B cell (primary cell): ENCODE measurements at regions not wholly inside any gene's neighbourhood (a gene's known extent, or its start where the extent isn't known, plus 50 kb on each side); places are given as distances from the start of the nearest gene placed in this dataset.

Experiments
- ATAC-seq: fragments of 200-7000 bp; cut with Tn5 transposase; one replicate; pipeline ENCODE4 v1.10.0; 2021; ENCODE audit warnings: low read depth, mild to moderate bottlenecking, moderate number of reproducible peaks, moderate library complexity
- CTCF ChIA-PET: fragments of 350-600 bp; sonication (Branson Sonifier 250); formaldehyde crosslinking; loops from one replicate; lab custom pipeline; 2021; ENCODE audit warnings: antibody characterized with exemption, inconsistent platforms; lab: Charles Lee
- POLR2A ChIA-PET: fragments of 350-600 bp; sonication (Branson Sonifier 250); formaldehyde crosslinking; loops from one replicate; lab custom pipeline; 2021; ENCODE audit warnings: antibody characterized with exemption; lab: Charles Lee
- DNase-seq: peaks from one replicate; pipeline ENCODE4 v3.0.0; 2013
- H2AFZ ChIP-seq: 2 replicates; pipeline ENCODE4 v1.6.1; 2012; ENCODE audit warnings: mild to moderate bottlenecking, low read depth, low read length; ENCODE audit not compliant: insufficient read depth, poor library complexity, severe bottlenecking
- H3K27ac ChIP-seq, 2 donors: 1 replicate in 1 of 2; 2 replicates in 1 of 2; pipeline ENCODE4 v1.5.1; 2012 to 2013; ENCODE audit warnings: low read length in 2 of 2, mild to moderate bottlenecking in 2 of 2, moderate library complexity in 1 of 2
- H3K27me3 ChIP-seq, 4 experiments: fragments of 200-600 bp in 1 of 4; sonication (generic) in 1 of 4; replicated peaks in 1 of 4; 1 replicate in 2 of 4; 2 replicates in 2 of 4; pipeline versions ENCODE4 v1.6.1 to v1.7.0; 2013 to 2016; ENCODE audit warnings: low read length in 3 of 4, mild to moderate bottlenecking in 2 of 4, mixed read lengths in 1 of 4, moderate library complexity in 1 of 4; ENCODE audit not compliant: insufficient read depth in 4 of 4, control insufficient read depth in 3 of 4; ENCODE audit errors: control extremely low read depth in 1 of 4
- H3K36me3 ChIP-seq, 2 experiments: replicated peaks in 1 of 2; 1 replicate in 1 of 2; 2 replicates in 1 of 2; pipeline versions ENCODE4 v1.6.1 to v1.7.1; 2013; ENCODE audit warnings: low read length in 1 of 2; ENCODE audit not compliant: insufficient read depth in 2 of 2, control insufficient read depth in 1 of 2; ENCODE audit errors: control extremely low read depth in 1 of 2, extremely low read depth in 1 of 2
- H3K4me1 ChIP-seq, 2 donors: fragments of 200-600 bp in 1 of 2; sonication (generic) in 1 of 2; 1 replicate in 1 of 2; 2 replicates in 1 of 2; pipeline versions ENCODE4 v1.5.1 to v1.6.1; 2013 to 2017; ENCODE audit warnings: low read length in 2 of 2; ENCODE audit not compliant: control insufficient read depth in 2 of 2, insufficient read depth in 2 of 2
- H3K4me2 ChIP-seq: replicated peaks from 2 replicates; pipeline ENCODE3; 2012; ENCODE audit warnings: mild to moderate bottlenecking, low read depth, low read length; ENCODE audit not compliant: poor library complexity, severe bottlenecking
- H3K4me3 ChIP-seq, 5 experiments: fragments of 200-600 bp in 1 of 5; sonication (generic) in 1 of 5; 1 replicate in 3 of 5; 2 replicates in 2 of 5; pipeline versions ENCODE4 v1.5.1 to v1.7.0; 2011 to 2016; ENCODE audit warnings: low read length in 4 of 5, mild to moderate bottlenecking in 4 of 5, low read depth in 2 of 5, control low read depth in 1 of 5, moderate library complexity in 1 of 5; ENCODE audit not compliant: insufficient read depth in 1 of 5; ENCODE audit errors: control extremely low read depth in 1 of 5, extremely low read depth in 1 of 5
- H3K79me2 ChIP-seq: fragments of 200-600 bp; sonication (generic); one replicate; pipeline ENCODE4 v1.6.0; 2016; ENCODE audit warnings: low read length; ENCODE audit not compliant: control insufficient read depth, insufficient read depth
- H3K9ac ChIP-seq: fragments of 200-600 bp; sonication (generic); 2 replicates; pipeline ENCODE4 v1.6.1; 2017; ENCODE audit warnings: mild to moderate bottlenecking, low read length, moderate library complexity
- H3K9me3 ChIP-seq, 3 donors: one replicate each; pipeline versions ENCODE4 v1.6.1 to v1.7.1; 2013; ENCODE audit warnings: low read length in 2 of 3; ENCODE audit not compliant: control insufficient read depth in 2 of 3, insufficient read depth in 1 of 3; ENCODE audit errors: control extremely low read depth in 1 of 3
- H4K20me1 ChIP-seq: 2 replicates; pipeline ENCODE4 v1.6.0; 2012; ENCODE audit warnings: mild to moderate bottlenecking, low read length; ENCODE audit not compliant: insufficient read depth, control insufficient read depth, poor library complexity, severe bottlenecking
- H3K27ac Mint-ChIP-seq: one replicate; pipeline ENCODE4 v1.8.0; 2021; ENCODE audit warnings: mixed read lengths
- H3K27me3 Mint-ChIP-seq: one replicate; pipeline ENCODE4 v1.8.0; 2021; ENCODE audit warnings: mixed read lengths
- H3K4me1 Mint-ChIP-seq: one replicate; pipeline ENCODE4 v1.8.0; 2021; ENCODE audit warnings: mixed read lengths
- H3K4me3 Mint-ChIP-seq: one replicate; pipeline ENCODE4 v1.8.0; 2021; ENCODE audit warnings: mixed read lengths
- H3K9me3 Mint-ChIP-seq: one replicate; pipeline ENCODE4 v1.8.0; 2022; ENCODE audit warnings: mixed read lengths; ENCODE audit not compliant: insufficient read depth
- CTCF ChIP-seq: fragments of 200-600 bp; IDR thresholded peaks from one replicate; pipeline ENCODE4 v1.8.0; 2022; ENCODE audit warnings: antibody characterized with exemption, mild to moderate bottlenecking
- EZH2 ChIP-seq: IDR thresholded peaks from 2 replicates; pipeline ENCODE4 v1.6.1; 2012; ENCODE audit warnings: borderline replicate concordance, low read depth, mild to moderate bottlenecking, moderate library complexity, low read length; ENCODE audit not compliant: insufficient read depth, poor library complexity, severe bottlenecking
- WGBS: methylation state at CpG from one replicate; pipeline ENCODE4 v1.1.5; 2013; ENCODE audit warnings: missing lambda C conversion rate; ENCODE audit not compliant: insufficient coverage; 5-methylcytosine and 5-hydroxymethylcytosine counted together
- intact Hi-C: fragments of 100-400 bp; cut with micrococcal nuclease; formaldehyde crosslinking; loops from one replicate; pipeline ENCODE4 v1.10.0; 2022

DNA sequence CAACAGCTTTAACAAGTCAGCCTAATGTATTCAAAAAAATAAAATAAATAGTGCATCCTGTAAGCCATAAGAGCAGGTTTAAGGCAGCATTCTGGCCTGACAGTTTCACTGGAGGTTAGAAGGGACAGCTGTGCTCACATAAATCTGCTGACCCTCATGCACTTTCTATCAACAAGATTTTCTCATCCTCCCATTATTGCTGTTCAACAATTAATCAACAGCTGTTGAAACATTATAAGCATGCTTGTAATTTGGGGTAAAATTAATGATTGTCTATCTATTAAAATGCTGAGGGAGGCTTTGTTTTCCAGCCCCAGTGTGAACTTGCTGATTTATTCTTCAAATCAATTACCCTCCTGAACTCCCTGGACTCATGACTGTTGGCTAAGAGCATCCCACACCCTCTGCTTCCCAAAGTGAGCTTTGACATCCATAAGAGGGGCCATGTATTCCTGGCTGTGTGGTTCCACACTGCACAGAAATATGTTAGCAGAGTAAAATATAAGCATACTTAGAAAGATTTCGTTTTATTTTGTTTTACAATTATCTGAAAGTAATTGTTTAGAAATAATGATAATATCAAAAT, 492.4 kb downstream of the EFNB2 start:
- intact Hi-C loops: no loop called here
- WGBS: no CpG with 5 or more reads among the region's 1 CpG
- H3K4me1 Mint-ChIP-seq: no peaks in the 10 kb centered on the region
- TF ChIP-seq EZH2 (no peak), CTCF (no peak)
- DNase-seq (no peak), ATAC-seq (no peak)
- Histone ChIP-seq H3K36me3 (no peaks in the 10 kb centered on the region), H3K79me2 (no peaks in the 10 kb centered on the region), H3K27ac (no peak overlapping the region), H3K9ac (no peak overlapping the region), H2AFZ (no peak overlapping the region), H3K4me2 (no peak overlapping the region), H3K9me3 (no peaks in the 10 kb centered on the region), H3K4me1 (no peaks in the 10 kb centered on the region), H3K4me3 (no peak overlapping the region), H4K20me1 (no peaks in the 10 kb centered on the region), H3K27me3 (no peaks in the 10 kb centered on the region)
- no peak overlapping the region for H3K4me3 Mint-ChIP-seq
- no peak overlapping the region for H3K27ac Mint-ChIP-seq
- ChIA-PET CTCF (no interaction called here), POLR2A (no interaction called here)
- H3K27me3 Mint-ChIP-seq: no peaks in the 10 kb centered on the region
- H3K9me3 Mint-ChIP-seq: no peaks in the 10 kb centered on the region

DNA sequence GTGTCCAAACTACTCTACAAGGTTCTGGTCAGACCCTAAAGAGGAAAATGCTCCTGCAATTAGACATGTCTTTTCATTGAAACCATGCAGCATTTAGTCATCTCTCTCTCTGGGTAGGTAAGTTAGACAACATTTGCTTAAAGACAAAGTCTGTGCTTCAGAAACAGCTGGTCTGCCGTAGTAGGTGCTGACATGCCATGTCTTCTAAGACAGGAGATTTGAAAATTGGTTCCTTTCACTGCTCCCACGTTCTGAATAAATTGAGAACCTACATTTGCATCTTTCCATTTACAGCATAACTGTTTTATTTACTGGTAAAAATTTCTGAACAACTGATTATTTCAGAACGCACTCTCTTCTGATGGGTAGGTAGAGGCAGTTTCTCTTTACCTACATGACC, 494.0 kb downstream of the EFNB2 start:
- Histone ChIP-seq H3K9ac (no peak overlapping the region), H2AFZ (no peak overlapping the region), H3K27me3 (no peaks in the 10 kb centered on the region), H3K36me3 (no peaks in the 10 kb centered on the region), H3K4me3 (no peak overlapping the region), H3K27ac (no peak overlapping the region), H3K4me1 (no peaks in the 10 kb centered on the region), H4K20me1 (no peaks in the 10 kb centered on the region), H3K9me3 (peaks cover 0 to 9% (median 0%) of the 10 kb centered on the region in 3 donors), H3K4me2 (no peak overlapping the region), H3K79me2 (no peaks in the 10 kb centered on the region)
- no peak for DNase-seq
- H3K4me1 Mint-ChIP-seq: no peaks in the 10 kb centered on the region
- no CpG with 5 or more reads among the region's 3 CpGs for whole genome bisulfite sequencing
- TF ChIP-seq CTCF (no peak), EZH2 (no peak)
- intact Hi-C loops: no loop called here
- ChIA-PET POLR2A (no interaction called here), CTCF (no interaction called here)
- no peak overlapping the region for H3K4me3 Mint-ChIP-seq
- no peak for ATAC-seq
- no peak overlapping the region for H3K27ac Mint-ChIP-seq
- no peaks in the 10 kb centered on the region for H3K9me3 Mint-ChIP-seq
- H3K27me3 Mint-ChIP-seq: no peaks in the 10 kb centered on the region
